ENCODE measurements at regions not wholly inside any gene's neighbourhood (a gene's known extent, or its start where the extent isn't known, plus 50 kb on each side); places are given as distances from the start of the nearest gene placed in this dataset.

DNA sequence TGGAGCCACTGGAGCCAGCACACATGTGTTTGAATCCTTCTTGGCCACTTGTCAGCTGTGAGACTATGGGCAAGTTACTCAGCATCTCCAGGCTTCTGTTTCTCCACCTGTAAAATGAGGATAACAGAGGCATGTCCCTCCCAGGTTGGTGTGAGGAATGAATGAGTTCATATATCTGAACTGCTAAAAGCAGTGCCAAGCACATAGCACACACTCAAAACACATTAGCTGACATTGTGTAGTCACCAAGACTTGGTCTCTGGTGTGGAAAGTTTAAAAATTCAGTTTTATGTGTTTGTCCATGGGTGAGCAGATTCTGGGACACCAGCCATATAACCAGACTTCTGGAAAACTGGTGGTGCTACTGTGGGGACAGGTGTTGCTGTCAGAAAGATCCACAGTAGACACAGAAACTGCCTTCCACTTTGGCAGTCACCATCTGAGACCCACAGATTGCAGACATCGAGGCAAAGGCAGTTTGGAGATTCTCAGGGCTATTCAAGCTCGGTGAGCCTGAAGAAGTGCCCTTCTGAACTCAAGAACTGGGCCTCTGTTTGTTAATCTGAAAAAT lies 115.8 kb downstream of the MRPL14 start:
- BruUV-seq (replicated peaks): no TSS peak
- Histone ChIP-seq H4K20me1 (ENCODE audit: insufficient read depth, low read length) (no peaks in the 10 kb centered on the region), H3K27ac (ENCODE audit: extremely low read length, insufficient read depth, low read length) (no peak overlapping the region), H3K9me3 (ENCODE audit: low read length) (no peaks in the 10 kb centered on the region), H3K9ac (ENCODE audit: insufficient read depth, low read depth, low read length) (no peak overlapping the region), H3K4me2 (ENCODE audit: low read depth, low read length) (no peak overlapping the region), H3K4me3 (replicated peaks in 1 of 3; ENCODE audit: insufficient read depth in 1 of 3, low read depth in 2 of 3, low read length in 3 of 3) (no peak overlapping the region), H3K36me3 (replicated peaks in 1 of 2; ENCODE audit: control insufficient read depth in 1 of 2, insufficient read depth in 2 of 2, low read length in 2 of 2) (no peaks in the 10 kb centered on the region), H3K27me3 (ENCODE audit: control insufficient read depth in 1 of 2, insufficient read depth in 2 of 2, low read length in 2 of 2) (peaks cover 8 to 40% of the 10 kb centered on the region in 2 experiments; a peak in 4 of 5 replicates), H3K79me2 (ENCODE audit: insufficient read depth, low read length) (no peaks in the 10 kb centered on the region), H3K4me1 (ENCODE audit: insufficient read depth, low read length) (peaks cover 29% of the 10 kb centered on the region), H2AFZ (ENCODE audit: low read length) (no peak overlapping the region)
- intact Hi-C loops (cut with micrococcal nuclease; ENCODE audit: unreplicated experiment): no loop called here
- TF ChIP-seq, protein P1, sequence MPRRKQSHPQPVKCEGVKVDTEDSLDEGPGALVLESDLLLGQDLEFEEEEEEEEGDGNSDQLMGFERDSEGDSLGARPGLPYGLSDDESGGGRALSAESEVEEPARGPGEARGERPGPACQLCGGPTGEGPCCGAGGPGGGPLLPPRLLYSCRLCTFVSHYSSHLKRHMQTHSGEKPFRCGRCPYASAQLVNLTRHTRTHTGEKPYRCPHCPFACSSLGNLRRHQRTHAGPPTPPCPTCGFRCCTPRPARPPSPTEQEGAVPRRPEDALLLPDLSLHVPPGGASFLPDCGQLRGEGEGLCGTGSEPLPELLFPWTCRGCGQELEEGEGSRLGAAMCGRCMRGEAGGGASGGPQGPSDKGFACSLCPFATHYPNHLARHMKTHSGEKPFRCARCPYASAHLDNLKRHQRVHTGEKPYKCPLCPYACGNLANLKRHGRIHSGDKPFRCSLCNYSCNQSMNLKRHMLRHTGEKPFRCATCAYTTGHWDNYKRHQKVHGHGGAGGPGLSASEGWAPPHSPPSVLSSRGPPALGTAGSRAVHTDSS (CRISPR knock-in tag; conservative IDR thresholded peaks at IDR 0.05): no peak
- TF ChIP-seq MED1 (CRISPR knock-in tag; IDR thresholded peaks at IDR 0.05) (no peak), PITX1 (CRISPR knock-in tag; IDR thresholded peaks at IDR 0.05) (no peak), MYNN (CRISPR knock-in tag; IDR thresholded peaks at IDR 0.05; ENCODE audit: low read depth) (no peak), SP140L (CRISPR knock-in tag; IDR thresholded peaks at IDR 0.05; ENCODE audit: borderline replicate concordance) (no peak), ZNF652 (CRISPR knock-in tag; IDR thresholded peaks at IDR 0.05; ENCODE audit: borderline replicate concordance, low read depth) (no peak), RXRB (CRISPR knock-in tag; IDR thresholded peaks at IDR 0.05; ENCODE audit: borderline replicate concordance) (no peak), ZNF510 (CRISPR knock-in tag; IDR thresholded peaks at IDR 0.05; ENCODE audit: low read depth) (no peak), NR3C1 (CRISPR knock-in tag; IDR thresholded peaks at IDR 0.05) (no peak), RFX3 (CRISPR knock-in tag; IDR thresholded peaks at IDR 0.05) (no peak), ELF4 (CRISPR knock-in tag; IDR thresholded peaks at IDR 0.05; ENCODE audit: borderline replicate concordance) (no peak), ZNF703 (CRISPR knock-in tag; IDR thresholded peaks at IDR 0.05; ENCODE audit: borderline replicate concordance) (no peak), ZNF768 (CRISPR knock-in tag; IDR thresholded peaks at IDR 0.05) (no peak), ZNF367 (CRISPR knock-in tag; IDR thresholded peaks at IDR 0.05; ENCODE audit: borderline replicate concordance) (no peak), ZKSCAN1 (IDR thresholded peaks at IDR 0.05; ENCODE audit: low read length) (no peak), TOPORS (CRISPR knock-in tag; IDR thresholded peaks at IDR 0.05) (no peak), GATA4 (IDR thresholded peaks at IDR 0.05; ENCODE audit: borderline replicate concordance, low read depth) (no peak), ZNF101 (CRISPR knock-in tag; IDR thresholded peaks at IDR 0.05; ENCODE audit: borderline replicate concordance, low read depth) (no peak)
- TF ChIP-seq, protein P2, sequence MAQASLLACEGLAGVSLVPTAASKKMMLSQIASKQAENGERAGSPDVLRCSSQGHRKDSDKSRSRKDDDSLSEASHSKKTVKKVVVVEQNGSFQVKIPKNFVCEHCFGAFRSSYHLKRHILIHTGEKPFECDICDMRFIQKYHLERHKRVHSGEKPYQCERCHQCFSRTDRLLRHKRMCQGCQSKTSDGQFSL (CRISPR knock-in tag; IDR thresholded peaks at IDR 0.05): no peak
- TF ChIP-seq, protein P3, sequence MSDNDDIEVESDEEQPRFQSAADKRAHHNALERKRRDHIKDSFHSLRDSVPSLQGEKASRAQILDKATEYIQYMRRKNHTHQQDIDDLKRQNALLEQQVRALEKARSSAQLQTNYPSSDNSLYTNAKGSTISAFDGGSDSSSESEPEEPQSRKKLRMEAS (IDR thresholded peaks at IDR 0.05): no peak
- DNase-seq (ENCODE audit: low spot score): no peak
- CTCF ChIA-PET (ENCODE audit: low intra/inter-chr PET ratio, low total read pairs): no interaction called here
- no peak for FAIRE-seq
- ATAC-seq: no peak
- WGBS (ENCODE audit: low lambda C conversion rate): 36% methylated on average over 2 of the region's 2 CpGs
- POLR2A ChIA-PET: no interaction called here
- in situ Hi-C loops (cut with HindIII; ENCODE audit: extremely low pct_ligation_motif_present, low pct_unique_long_range_greater_than_20kb): no loop called here
